ENCODE measurements at regions not wholly inside any gene's neighbourhood (a gene's known extent, or its start where the extent isn't known, plus 50 kb on each side); places are given as distances from the start of the nearest gene placed in this dataset.

GRCh38 chr11:119876841-119877240 is 147.8 kb upstream of the NECTIN1 start:
- POLR2A ChIA-PET, result no interaction called here
- Histone ChIP-seq H3K4me1 (ENCODE audit: control extremely low read depth in 1 of 4, control insufficient read depth in 4 of 4, insufficient read depth in 4 of 4, low read length in 3 of 4) (no peaks in the 10 kb centered on the region), H3K4me3 (ENCODE audit: control insufficient read depth in 1 of 7, extremely low read depth in 1 of 7, insufficient read depth in 4 of 7, low read depth in 2 of 7, low read length in 6 of 7) (no peak overlapping the region), H3K27me3 (replicated peaks in 2 of 5; ENCODE audit: control insufficient read depth in 4 of 5, insufficient read depth in 5 of 5, low read length in 4 of 5) (peaks cover 0 to 49% (median 7%) of the 10 kb centered on the region in 5 experiments), H3K36me3 (ENCODE audit: control insufficient read depth in 4 of 4, insufficient read depth in 4 of 4, low read length in 3 of 4) (no peaks in the 10 kb centered on the region), H3K9me3 (ENCODE audit: control extremely low read depth in 1 of 5, control insufficient read depth in 4 of 5, insufficient read depth in 2 of 5, low read depth in 1 of 5, low read length in 4 of 5) (no peaks in the 10 kb centered on the region), H3K27ac (ENCODE audit: insufficient read depth in 1 of 2, low read depth in 1 of 2, low read length in 2 of 2, poor library complexity in 1 of 2, severe bottlenecking in 2 of 2) (no peak overlapping the region)
- CTCF ChIA-PET, result no interaction called here
- DNase-seq, result no peak
- WGBS (ENCODE audit: insufficient coverage), result 90% methylated on average over 7 of the region's 12 CpGs

GRCh38 chr11:119875841-119876600 is 147.0 kb upstream of the NECTIN1 start:
- Histone ChIP-seq H3K4me3 (ENCODE audit: control insufficient read depth in 1 of 7, extremely low read depth in 1 of 7, insufficient read depth in 4 of 7, low read depth in 2 of 7, low read length in 6 of 7) (no peak overlapping the region), H3K4me1 (ENCODE audit: control extremely low read depth in 1 of 4, control insufficient read depth in 4 of 4, insufficient read depth in 4 of 4, low read length in 3 of 4) (no peaks in the 10 kb centered on the region), H3K27me3 (replicated peaks in 2 of 5; ENCODE audit: control insufficient read depth in 4 of 5, insufficient read depth in 5 of 5, low read length in 4 of 5) (peaks cover 0 to 57% (median 7%) of the 10 kb centered on the region in 5 experiments), H3K36me3 (ENCODE audit: control insufficient read depth in 4 of 4, insufficient read depth in 4 of 4, low read length in 3 of 4) (no peaks in the 10 kb centered on the region), H3K9me3 (ENCODE audit: control extremely low read depth in 1 of 5, control insufficient read depth in 4 of 5, insufficient read depth in 2 of 5, low read depth in 1 of 5, low read length in 4 of 5) (no peaks in the 10 kb centered on the region), H3K27ac (ENCODE audit: insufficient read depth in 1 of 2, low read depth in 1 of 2, low read length in 2 of 2, poor library complexity in 1 of 2, severe bottlenecking in 2 of 2) (no peak overlapping the region)
- 95% methylated on average over 3 of the region's 7 CpGs for WGBS (ENCODE audit: insufficient coverage)
- CTCF ChIA-PET, result no interaction called here
- DNase-seq, result no peak
- POLR2A ChIA-PET, result no interaction called here

- no peak overlapping the region for H3K4me3 ChIP-seq (ENCODE audit: control insufficient read depth in 1 of 7, extremely low read depth in 1 of 7, insufficient read depth in 4 of 7, low read depth in 2 of 7, low read length in 6 of 7)
- ChIA-PET POLR2A (no interaction called here), CTCF (no interaction called here)
- no peaks in the 10 kb centered on the region for H3K9me3 ChIP-seq (ENCODE audit: control extremely low read depth in 1 of 5, control insufficient read depth in 4 of 5, insufficient read depth in 2 of 5, low read depth in 1 of 5, low read length in 4 of 5)
- WGBS (ENCODE audit: insufficient coverage), result 56% methylated on average over 11 of the region's 15 CpGs
- H3K27ac ChIP-seq (ENCODE audit: insufficient read depth in 1 of 2, low read depth in 1 of 2, low read length in 2 of 2, poor library complexity in 1 of 2, severe bottlenecking in 2 of 2), result no peak overlapping the region
- H3K4me1 ChIP-seq (ENCODE audit: control extremely low read depth in 1 of 4, control insufficient read depth in 4 of 4, insufficient read depth in 4 of 4, low read length in 3 of 4), result no peaks in the 10 kb centered on the region
- no peaks in the 10 kb centered on the region for H3K36me3 ChIP-seq (ENCODE audit: control insufficient read depth in 4 of 4, insufficient read depth in 4 of 4, low read length in 3 of 4)
- H3K27me3 ChIP-seq (replicated peaks in 2 of 5; ENCODE audit: control insufficient read depth in 4 of 5, insufficient read depth in 5 of 5, low read length in 4 of 5), result peaks cover 0 to 62% (median 6%) of the 10 kb centered on the region in 5 experiments
- DNase-seq, result no peak
These were observed 145.7 kb upstream of the NECTIN1 start for GRCh38 chr11:119874660-119875238.

- no peak for DNase-seq
- H3K27ac ChIP-seq (ENCODE audit: insufficient read depth in 1 of 2, low read depth in 1 of 2, low read length in 2 of 2, poor library complexity in 1 of 2, severe bottlenecking in 2 of 2), result no peak overlapping the region
- CTCF ChIA-PET, result no interaction called here
- H3K27me3 ChIP-seq (replicated peaks in 2 of 5; ENCODE audit: control insufficient read depth in 4 of 5, insufficient read depth in 5 of 5, low read length in 4 of 5), result peaks cover 0 to 70% (median 9%) of the 10 kb centered on the region in 5 experiments
- no peaks in the 10 kb centered on the region for H3K9me3 ChIP-seq (ENCODE audit: control extremely low read depth in 1 of 5, control insufficient read depth in 4 of 5, insufficient read depth in 2 of 5, low read depth in 1 of 5, low read length in 4 of 5)
- WGBS (ENCODE audit: insufficient coverage), result 77% methylated on average over 15 of the region's 17 CpGs
- H3K4me3 ChIP-seq (ENCODE audit: control insufficient read depth in 1 of 7, extremely low read depth in 1 of 7, insufficient read depth in 4 of 7, low read depth in 2 of 7, low read length in 6 of 7), result no peak overlapping the region
- no peaks in the 10 kb centered on the region for H3K4me1 ChIP-seq (ENCODE audit: control extremely low read depth in 1 of 4, control insufficient read depth in 4 of 4, insufficient read depth in 4 of 4, low read length in 3 of 4)
- no peaks in the 10 kb centered on the region for H3K36me3 ChIP-seq (ENCODE audit: control insufficient read depth in 4 of 4, insufficient read depth in 4 of 4, low read length in 3 of 4)
- POLR2A ChIA-PET, result no interaction called here
These were observed 144.9 kb upstream of the NECTIN1 start for GRCh38 chr11:119873761-119874421.

GRCh38 chr11:119872611-119873310 is 143.8 kb upstream of the NECTIN1 start:
- Histone ChIP-seq H3K27ac (ENCODE audit: insufficient read depth in 1 of 2, low read depth in 1 of 2, low read length in 2 of 2, poor library complexity in 1 of 2, severe bottlenecking in 2 of 2) (no peak overlapping the region), H3K27me3 (replicated peaks in 2 of 5; ENCODE audit: control insufficient read depth in 4 of 5, insufficient read depth in 5 of 5, low read length in 4 of 5) (peaks cover 0 to 79% (median 9%) of the 10 kb centered on the region in 5 experiments), H3K4me1 (ENCODE audit: control extremely low read depth in 1 of 4, control insufficient read depth in 4 of 4, insufficient read depth in 4 of 4, low read length in 3 of 4) (no peaks in the 10 kb centered on the region), H3K36me3 (ENCODE audit: control insufficient read depth in 4 of 4, insufficient read depth in 4 of 4, low read length in 3 of 4) (no peaks in the 10 kb centered on the region), H3K4me3 (ENCODE audit: control insufficient read depth in 1 of 7, extremely low read depth in 1 of 7, insufficient read depth in 4 of 7, low read depth in 2 of 7, low read length in 6 of 7) (no peak overlapping the region), H3K9me3 (ENCODE audit: control extremely low read depth in 1 of 5, control insufficient read depth in 4 of 5, insufficient read depth in 2 of 5, low read depth in 1 of 5, low read length in 4 of 5) (no peaks in the 10 kb centered on the region)
- ChIA-PET POLR2A (no interaction called here), CTCF (no interaction called here)
- 86% methylated on average over 9 of the region's 11 CpGs for WGBS (ENCODE audit: insufficient coverage)
- DNase-seq, result no peak

GRCh38 chr11:119865661-119866156 is 136.7 kb upstream of the NECTIN1 start:
- Histone ChIP-seq H3K4me1 (ENCODE audit: control extremely low read depth in 1 of 4, control insufficient read depth in 4 of 4, insufficient read depth in 4 of 4, low read length in 3 of 4) (no peaks in the 10 kb centered on the region), H3K4me3 (ENCODE audit: control insufficient read depth in 1 of 7, extremely low read depth in 1 of 7, insufficient read depth in 4 of 7, low read depth in 2 of 7, low read length in 6 of 7) (no peak overlapping the region), H3K27ac (ENCODE audit: insufficient read depth in 1 of 2, low read depth in 1 of 2, low read length in 2 of 2, poor library complexity in 1 of 2, severe bottlenecking in 2 of 2) (no peak overlapping the region)

More at GRCh38 chr11:119865661-119866156, 136.7 kb upstream of the NECTIN1 start:
- Histone ChIP-seq H3K36me3 (ENCODE audit: control insufficient read depth in 4 of 4, insufficient read depth in 4 of 4, low read length in 3 of 4) (no peaks in the 10 kb centered on the region), H3K27me3 (replicated peaks in 2 of 5; ENCODE audit: control insufficient read depth in 4 of 5, insufficient read depth in 5 of 5, low read length in 4 of 5) (peaks cover 0 to 43% (median 6%) of the 10 kb centered on the region in 5 experiments), H3K9me3 (ENCODE audit: control extremely low read depth in 1 of 5, control insufficient read depth in 4 of 5, insufficient read depth in 2 of 5, low read depth in 1 of 5, low read length in 4 of 5) (peaks cover 0 to 2% (median 0%) of the 10 kb centered on the region in 5 experiments)
- WGBS (ENCODE audit: insufficient coverage), result 35% methylated on average over 2 of the region's 2 CpGs
- CTCF ChIA-PET, result no interaction called here
- no peak for DNase-seq
- POLR2A ChIA-PET, result no interaction called here
